ENCODE measurements at regions not wholly inside any gene's neighbourhood (a gene's known extent, or its start where the extent isn't known, plus 50 kb on each side); places are given as distances from the start of the nearest gene placed in this dataset.
A peak's percentile ranks its signal among the peaks of the same experiment; 100 is the strongest.
"Not testable (repeated sequence)": the region's sequence is repeated elsewhere in the genome, so short reads cannot be mapped to it uniquely, and the experiment has no call there.

- ATAC-seq (no peak), DNase-seq (ENCODE audit: missing footprints) (no peak)
- intact Hi-C loops (cut with DNase I), result no loop called here
These were observed 261.5 kb downstream of the RRAGC start for GRCh38 chr1:38598118-38598517.

- DNase-seq (ENCODE audit: missing footprints), result no peak
- intact Hi-C loops (cut with DNase I), result loop anchor here (10.0 kb wide), 1 partner anchor 544 kb away; the partner anchor contains the start of gene POU3F1
- peak; percentile 64 for ATAC-seq
These were observed 270.5 kb downstream of the RRAGC start for GRCh38 chr1:38589036-38589435.

DNA sequence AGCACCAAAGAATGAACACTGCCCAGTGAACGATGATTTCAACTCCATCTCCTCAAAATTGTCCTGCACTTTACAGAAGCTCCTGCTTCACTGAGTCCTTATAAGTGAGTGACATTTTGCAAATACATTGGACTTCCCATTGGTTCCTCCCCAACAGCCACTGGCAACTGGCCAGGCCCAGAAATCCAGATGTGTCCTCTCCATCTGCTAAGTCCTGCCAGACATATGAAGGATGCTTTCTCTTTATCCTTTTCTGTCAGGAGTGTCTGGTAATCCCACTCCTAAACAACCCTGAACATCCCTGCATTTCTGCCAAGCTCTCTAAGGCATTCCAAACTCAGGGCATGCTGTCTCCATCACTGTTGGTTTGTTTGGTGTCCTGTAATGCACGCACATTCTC lies 271.8 kb downstream of the RRAGC start:
- ATAC-seq, result no peak
- intact Hi-C loops (cut with DNase I), result loop anchor here (10.0 kb wide), 1 partner anchor 543 kb away; the partner anchor contains the start of gene POU3F1
- no peak for DNase-seq (ENCODE audit: missing footprints)

- intact Hi-C loops (cut with DNase I), result loop anchor here (10.0 kb wide), 1 partner anchor 542 kb away; the partner anchor contains the start of gene POU3F1
- DNase-seq (ENCODE audit: missing footprints), result no peak
- peak; percentile 31 for ATAC-seq
These were observed 272.5 kb downstream of the RRAGC start for GRCh38 chr1:38586993-38587646.

- ATAC-seq (no peak), DNase-seq (ENCODE audit: missing footprints) (no peak)
- intact Hi-C loops (cut with DNase I), result loop anchor here (10.0 kb wide), 1 partner anchor 541 kb away; the partner anchor contains the start of gene POU3F1
These were observed 273.6 kb downstream of the RRAGC start for GRCh38 chr1:38585971-38586370.

DNA sequence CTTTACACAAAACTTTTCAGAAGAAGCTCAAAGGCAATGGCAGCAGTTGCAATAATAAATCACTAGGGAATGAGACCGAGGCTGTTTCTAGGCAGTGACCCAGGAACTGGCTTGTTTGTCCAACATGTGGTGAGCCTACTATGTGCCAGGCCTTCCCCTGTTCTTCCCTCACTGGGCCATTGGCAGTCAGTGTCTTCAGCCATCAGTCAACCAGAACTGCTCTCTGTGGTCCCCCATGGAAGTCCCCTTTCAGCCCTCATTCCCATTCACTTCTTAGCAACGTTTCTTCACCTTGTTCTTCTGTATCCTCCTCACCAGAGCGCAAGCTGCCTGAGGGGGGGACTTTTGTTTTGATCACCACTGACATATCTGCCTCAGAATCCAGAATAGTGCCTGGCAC lies 274.1 kb downstream of the RRAGC start:
- no peak for DNase-seq (ENCODE audit: missing footprints)
- ATAC-seq, result no peak
- intact Hi-C loops (cut with DNase I), result loop anchor here (10.0 kb wide), 1 partner anchor 541 kb away; the partner anchor contains the start of gene POU3F1

DNA sequence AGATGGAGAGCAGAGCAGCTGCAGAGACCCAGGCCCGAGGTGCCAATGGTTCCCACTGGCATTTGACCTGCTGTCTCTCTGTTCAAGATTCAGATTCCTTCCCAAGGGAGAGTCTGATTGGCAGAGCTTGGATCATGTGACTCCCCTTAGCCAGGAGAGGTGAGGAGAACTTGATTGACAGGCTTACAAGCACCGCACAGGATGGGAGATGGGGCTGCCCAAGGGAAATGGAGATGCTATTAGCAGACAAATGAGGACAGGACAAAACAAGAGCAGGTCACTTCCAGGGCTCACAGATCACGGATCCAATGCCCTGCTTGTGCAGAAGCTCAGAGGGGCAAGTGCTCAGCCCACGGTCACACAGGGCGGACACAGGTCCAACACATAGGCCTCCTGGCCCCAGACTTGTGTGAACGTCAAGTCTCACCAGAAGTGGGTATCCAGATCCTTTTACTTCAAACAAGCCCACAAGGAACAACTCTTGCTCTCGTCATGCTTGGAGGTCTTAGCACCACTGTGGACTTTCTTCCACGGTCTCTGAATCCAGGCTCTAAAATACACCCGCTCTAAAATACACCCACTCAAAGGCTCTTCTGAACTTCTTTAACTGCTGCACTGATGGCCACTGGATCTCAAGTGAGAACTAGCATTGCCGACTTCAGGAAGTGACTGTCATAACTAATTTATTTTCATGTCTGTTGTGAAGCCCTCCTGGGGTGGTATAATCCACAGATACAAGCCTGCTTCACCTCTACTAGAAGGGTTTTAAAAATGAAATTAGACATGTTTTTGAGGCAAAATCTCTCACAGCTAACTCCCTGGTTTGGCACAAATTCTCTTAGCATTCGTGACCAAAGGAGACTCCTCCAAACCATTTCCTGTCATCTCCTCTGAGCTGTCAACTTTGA lies 274.9 kb downstream of the RRAGC start:
- intact Hi-C loops (cut with DNase I), result loop anchor here (10.0 kb wide), 1 partner anchor 540 kb away; the partner anchor contains the start of gene POU3F1
- no peak for DNase-seq (ENCODE audit: missing footprints)
- ATAC-seq, result no peak

GRCh38 chr1:38583287-38583686 lies 276.3 kb downstream of the RRAGC start:
- not testable (repeated sequence) for ATAC-seq
- intact Hi-C loops (cut with DNase I), result loop anchor here (10.0 kb wide), 1 partner anchor 538 kb away; the partner anchor contains the start of gene POU3F1

DNA sequence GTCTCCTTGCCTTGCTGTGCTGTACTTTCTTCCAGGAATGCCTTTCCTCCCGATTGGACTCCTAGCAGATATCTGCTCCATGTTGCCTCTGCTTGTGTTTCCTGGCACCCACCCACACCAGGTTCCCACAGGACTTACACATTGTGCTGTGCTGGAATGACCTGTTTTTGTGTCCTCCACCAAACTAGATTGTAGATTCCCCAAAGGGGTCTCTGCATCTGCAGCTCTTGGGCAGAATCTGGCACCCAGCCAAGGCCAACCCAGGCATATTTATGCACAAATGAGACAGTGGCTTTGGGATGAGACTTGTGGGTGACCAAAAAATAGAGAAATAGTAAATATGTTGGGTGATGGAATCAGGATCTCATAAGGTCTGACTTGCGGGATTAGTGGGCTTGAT lies 278.2 kb downstream of the RRAGC start:
- ATAC-seq (no peak), DNase-seq (ENCODE audit: missing footprints) (no peak)
- intact Hi-C loops (cut with DNase I), result loop anchor here (10.0 kb wide), 1 partner anchor 537 kb away; the partner anchor contains the start of gene POU3F1

More at GRCh38 chr1:38583287-38583686, 276.3 kb downstream of the RRAGC start:
- DNase-seq (ENCODE audit: missing footprints), result not testable (repeated sequence)

- ATAC-seq (no peak), DNase-seq (ENCODE audit: missing footprints) (no peak)
- intact Hi-C loops (cut with DNase I), result loop anchor here (10.0 kb wide), 1 partner anchor 536 kb away; the partner anchor contains the start of gene POU3F1
These were observed 279.0 kb downstream of the RRAGC start for GRCh38 chr1:38580594-38580993.

DNA sequence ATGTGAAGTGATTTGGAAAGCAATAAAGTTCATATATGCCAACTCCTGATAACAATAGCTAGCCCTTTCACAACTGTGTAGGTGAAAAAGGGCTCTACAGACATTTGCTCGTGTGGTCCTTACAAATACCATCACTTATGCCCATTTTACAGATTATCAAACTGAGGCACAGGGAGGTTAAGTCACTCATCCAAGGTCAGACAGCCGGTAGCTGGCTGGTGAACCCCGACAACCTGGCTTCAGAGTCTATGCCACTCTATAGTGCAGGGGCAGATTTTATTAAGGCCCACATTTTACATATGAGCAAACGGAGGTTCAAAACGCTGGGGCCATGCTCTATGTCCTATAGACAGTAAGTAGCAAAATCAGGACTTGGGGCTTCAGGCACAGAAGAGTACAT lies 280.5 kb downstream of the RRAGC start:
- intact Hi-C loops (cut with DNase I), result no loop called here
- DNase-seq (ENCODE audit: missing footprints) (no peak), ATAC-seq (no peak)

GRCh38 chr1:38578271-38578951 lies 281.2 kb downstream of the RRAGC start:
- DNase-seq (ENCODE audit: missing footprints) (no peak), ATAC-seq (no peak)
- intact Hi-C loops (cut with DNase I), result no loop called here

DNA sequence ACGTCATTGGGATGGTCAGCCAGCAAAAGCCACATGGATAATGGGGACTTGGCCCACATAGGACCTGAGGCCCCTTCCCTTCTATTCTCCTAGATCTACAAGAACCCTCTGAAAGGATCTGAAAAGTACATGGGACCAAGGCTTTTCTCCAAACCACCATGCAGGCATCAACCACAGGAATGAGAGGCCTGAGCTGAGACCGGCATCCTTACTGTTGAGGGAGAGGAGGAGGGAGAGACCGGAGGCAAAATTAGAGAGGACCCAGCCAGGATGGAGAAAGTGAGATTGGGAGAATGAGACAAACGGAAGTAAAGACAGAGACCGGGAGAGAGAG lies 281.7 kb downstream of the RRAGC start:
- DNase-seq (ENCODE audit: missing footprints), result no peak
- intact Hi-C loops (cut with DNase I), result no loop called here
- no peak for ATAC-seq

DNA sequence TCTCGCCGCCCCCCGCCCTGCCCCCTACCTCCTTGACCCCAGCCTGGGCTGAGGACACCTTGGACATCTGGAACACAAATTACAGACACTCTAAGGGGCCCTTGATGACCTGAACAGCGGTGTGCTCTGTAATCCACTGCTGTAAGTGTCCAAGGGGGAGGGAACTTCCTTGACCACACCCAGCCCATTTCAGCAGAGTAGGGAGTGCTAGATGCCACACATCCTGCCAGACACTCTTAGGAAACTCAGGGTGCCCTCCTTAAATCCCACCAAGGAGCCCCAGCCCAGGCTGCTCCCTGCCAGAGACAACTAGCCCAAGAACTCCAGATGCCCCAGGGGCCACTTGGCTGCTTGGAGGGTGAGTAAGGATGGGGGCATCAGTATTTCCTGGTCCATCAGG lies 282.2 kb downstream of the RRAGC start:
- intact Hi-C loops (cut with DNase I), result no loop called here
- no peak for ATAC-seq
- no peak for DNase-seq (ENCODE audit: missing footprints)

GRCh38 chr1:38576241-38576640 lies 283.3 kb downstream of the RRAGC start:
- DNase-seq (ENCODE audit: missing footprints) (no peak), ATAC-seq (no peak)
- intact Hi-C loops (cut with DNase I), result no loop called here

- DNase-seq (ENCODE audit: missing footprints), result no peak
- ATAC-seq, result no peak
- intact Hi-C loops (cut with DNase I), result no loop called here
These were observed 287.8 kb downstream of the RRAGC start for GRCh38 chr1:38571726-38572125.

DNA sequence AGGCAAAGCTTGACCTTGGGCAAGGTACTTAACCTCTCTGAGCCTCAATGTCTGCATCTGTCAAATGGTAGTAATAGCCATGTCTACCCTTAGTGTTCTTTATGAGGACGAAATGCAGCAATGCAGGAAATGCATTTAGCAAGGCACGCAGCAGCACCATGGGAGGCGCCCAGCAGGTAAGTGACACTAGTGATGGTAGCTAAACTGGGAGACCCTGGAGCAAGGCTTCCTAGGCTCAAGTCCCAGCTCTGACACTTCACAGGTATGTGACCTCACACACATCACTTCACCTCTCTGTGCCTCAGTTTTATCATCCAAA lies 289.0 kb downstream of the RRAGC start:
- intact Hi-C loops (cut with DNase I), result no loop called here
- ATAC-seq (no peak), DNase-seq (ENCODE audit: missing footprints) (no peak)

GRCh38 chr1:38569932-38570656 lies 289.5 kb downstream of the RRAGC start:
- DNase-seq (ENCODE audit: missing footprints), result no peak
- no peak for ATAC-seq
- intact Hi-C loops (cut with DNase I), result no loop called here
